Spleen (tissue), 11 donors: ENCODE measurements at regions not wholly inside any gene's neighbourhood (a gene's known extent, or its start where the extent isn't known, plus 50 kb on each side); places are given as distances from the start of the nearest gene placed in this dataset.
"Not testable (repeated sequence)": the region's sequence is repeated elsewhere in the genome, so short reads cannot be mapped to it uniquely, and the experiment has no call there.

Experiments
- DNase-seq: peaks from one replicate; pipeline ENCODE4 v3.0.0-alpha.2; 2020
- H3K27ac ChIP-seq, 8 donors: fragments of 200-600 bp; sonication (generic) in 7 of 8; 1 replicate in 4 of 8; 2 replicates in 4 of 8; pipeline versions ENCODE4 v1.5.0 to v1.8.0; 2016 to 2021; ENCODE audit warnings: inconsistent platforms in 4 of 8, mild to moderate bottlenecking in 4 of 8, moderate library complexity in 1 of 8
- H3K27me3 ChIP-seq, 7 donors: fragments of 200-600 bp; sonication (generic) in 6 of 7; replicated peaks in 1 of 7; 1 replicate in 4 of 7; 2 replicates in 3 of 7; pipeline versions ENCODE4 v1.5.0 to v1.8.0; 2016 to 2021; ENCODE audit warnings: inconsistent platforms in 3 of 7, mild to moderate bottlenecking in 1 of 7
- H3K36me3 ChIP-seq, 6 donors: fragments of 200-600 bp; sonication (generic) in 5 of 6; 1 replicate in 4 of 6; 2 replicates in 2 of 6; pipeline versions ENCODE4 v1.5.0 to v1.8.0; 2016 to 2021; ENCODE audit warnings: inconsistent platforms in 2 of 6
- H3K4me1 ChIP-seq, 6 donors: fragments of 200-600 bp; sonication (generic) in 5 of 6; 1 replicate in 3 of 6; 2 replicates in 3 of 6; pipeline versions ENCODE4 v1.5.0 to v1.8.0; 2016 to 2021; ENCODE audit warnings: inconsistent platforms in 3 of 6
- H3K4me3 ChIP-seq, 8 donors: fragments of 200-600 bp; sonication (generic) in 7 of 8; 1 replicate in 4 of 8; 2 replicates in 4 of 8; pipeline versions ENCODE4 v1.5.0 to v1.8.0; 2016 to 2021; ENCODE audit warnings: inconsistent platforms in 4 of 8, mild to moderate bottlenecking in 4 of 8, moderate library complexity in 2 of 8
- H3K9me3 ChIP-seq, 8 donors: fragments of 200-600 bp; sonication (generic) in 7 of 8; 1 replicate in 4 of 8; 2 replicates in 4 of 8; pipeline versions ENCODE4 v1.5.0 to v1.8.0; 2016 to 2021; ENCODE audit warnings: inconsistent platforms in 4 of 8
- POLR2AphosphoS5 ChIP-seq, 3 donors: sonication (generic); formaldehyde crosslinking; IDR thresholded peaks; one replicate each; pipeline ENCODE4 v1.5.1; 2017; ENCODE audit warnings: antibody characterized with exemption in 3 of 3
- WGBS, 5 donors: extraction: QIAGEN DNeasy Blood & Tissue Kit in 3 of 5; methylation state at CpG; one replicate each; pipeline versions ENCODE4 v1.1.5 to v1.1.7; 2013 to 2018; 5-methylcytosine and 5-hydroxymethylcytosine counted together
- intact Hi-C: fragments of 100-400 bp; cut with DNase I; formaldehyde crosslinking; loops from one replicate; pipeline ENCODE4 v1.15.0; 2023; ENCODE audit warnings: low total_unique reads
- donor health status: healthy with polysubstance abuse.
- donor health status: DM: no; HTN: no; CAD: no; lungs with moderate emphysema.
- donor health status: DM: no; HTN: no; CAD: no.
- donor health status: Bipolar disorder and iron deficiency.
- donor health status: healthy.
- donor health status: DM: no; HTN: no; CAD: no.
- donor health status: DM: yes; HTN: yes; CAD: no.

- DNase-seq, intact Hi-C loops, H3K27ac ChIP-seq, H3K4me3 ChIP-seq, H3K4me1 ChIP-seq, H3K36me3 ChIP-seq, H3K9me3 ChIP-seq, H3K27me3 ChIP-seq: not testable (repeated sequence)
- 100% methylated on average over 1 of the region's 1 CpG; no CpG with 5 or more reads in 4 of the 5 donors for whole genome bisulfite sequencing, 5 donors
Observed at GRCh38 chr7:9919-10318, 182.5 kb upstream of the FAM20C start.

- WGBS, 5 donors: 75 to 91% (median 87%) methylated on average over 3 to 8 of the region's 20 CpGs; no CpG with 5 or more reads in 1 of the 5 donors
- H3K4me3 ChIP-seq, H3K9me3 ChIP-seq, H3K4me1 ChIP-seq, H3K27me3 ChIP-seq, DNase-seq, H3K36me3 ChIP-seq, intact Hi-C loops, H3K27ac ChIP-seq: not testable (repeated sequence)
Observed at GRCh38 chr7:32565-33280, 159.6 kb upstream of the FAM20C start.

- 32 to 80% (median 57%) methylated on average over 4 to 9 of the region's 9 CpGs for WGBS, 5 donors
- H3K36me3 ChIP-seq, DNase-seq, H3K4me1 ChIP-seq, H3K9me3 ChIP-seq, intact Hi-C loops, H3K27me3 ChIP-seq: not testable (repeated sequence)
- TF ChIP-seq POLR2AphosphoS5 (IDR thresholded peaks at IDR 0.05): peak in 1 of 3 donors; percentile 22
- peak overlapping the region in 6 of 8 donors; percentile 38 to 87 (median 77) for H3K27ac ChIP-seq
- peak overlapping the region in 3 of 8 donors; percentile 21 to 44 (median 30) for H3K4me3 ChIP-seq
Observed at GRCh38 chr7:35121-35541, 157.2 kb upstream of the FAM20C start.

- DNase-seq, H3K27me3 ChIP-seq, H3K4me1 ChIP-seq, H3K9me3 ChIP-seq, H3K36me3 ChIP-seq, intact Hi-C loops, H3K4me3 ChIP-seq: not testable (repeated sequence)
- no CpG with 5 or more reads among the region's 4 CpGs for WGBS, 5 donors
- peak overlapping the region in 2 of 8 donors; percentile 79 to 84 for H3K27ac ChIP-seq
Observed at GRCh38 chr7:36539-36938, 155.8 kb upstream of the FAM20C start.

- DNase-seq, H3K36me3 ChIP-seq, intact Hi-C loops, H3K9me3 ChIP-seq, H3K4me3 ChIP-seq: not testable (repeated sequence)
- Histone ChIP-seq H3K27ac (peak overlapping the region in 5 of 8 donors; percentile 15 to 84 (median 76)), H3K4me1 (peaks cover 0 to 11% (median 0%) of the 10 kb centered on the region in 6 donors), H3K27me3 (peaks cover 0 to 15% (median 0%) of the 10 kb centered on the region in 7 donors)
- WGBS, 5 donors: 88 to 92% (median 88%) methylated on average over 9 to 10 of the region's 10 CpGs
Observed at GRCh38 chr7:37656-38055, 154.7 kb upstream of the FAM20C start.

- Histone ChIP-seq H3K27ac (peak overlapping the region in 3 of 8 donors; percentile 76 to 84 (median 79)), H3K4me1 (peaks cover 0 to 11% (median 0%) of the 10 kb centered on the region in 6 donors), H3K27me3 (peaks cover 0 to 23% (median 1%) of the 10 kb centered on the region in 7 donors)
- DNase-seq, H3K9me3 ChIP-seq, H3K36me3 ChIP-seq, intact Hi-C loops, H3K4me3 ChIP-seq: not testable (repeated sequence)
- WGBS, 5 donors: 25 to 64% (median 41%) methylated on average over 1 to 4 of the region's 4 CpGs; no CpG with 5 or more reads in 1 of the 5 donors
Observed at GRCh38 chr7:38444-38843, 153.9 kb upstream of the FAM20C start.

GRCh38 chr7:39984-40740 lies 152.2 kb upstream of the FAM20C start:
- intact Hi-C loops: not testable (repeated sequence)

More at GRCh38 chr7:39984-40740, 152.2 kb upstream of the FAM20C start:
- H3K36me3 ChIP-seq, H3K9me3 ChIP-seq, H3K4me3 ChIP-seq, H3K27ac ChIP-seq: not testable (repeated sequence)
- WGBS, 5 donors: 43 to 73% (median 63%) methylated on average over 4 of the region's 5 CpGs
- DNase-seq: peak; percentile 56
- Histone ChIP-seq H3K4me1 (peaks cover 0 to 11% (median 0%) of the 10 kb centered on the region in 6 donors), H3K27me3 (peaks cover 0 to 31% (median 3%) of the 10 kb centered on the region in 7 donors)
